ENCODE measurements at regions not wholly inside any gene's neighbourhood (a gene's known extent, or its start where the extent isn't known, plus 50 kb on each side); places are given as distances from the start of the nearest gene placed in this dataset.

- TF ChIP-seq POLR2AphosphoS5 (IDR thresholded peaks at IDR 0.05; ENCODE audit: borderline replicate concordance, low read depth, low read length) (no peak), EZH2 (IDR thresholded peaks at IDR 0.05) (no peak), FOXP2 (optimal IDR thresholded peaks at IDR 0.05; ENCODE audit: control extremely low read depth, extremely low read length, insufficient read depth) (no peak)
These were observed 323.2 kb downstream of the NEBL start for GRCh38 chr10:20573924-20574323.
